Common myeloid progenitor, CD34-positive (primary cell): ENCODE measurements at regions not wholly inside any gene's neighbourhood (a gene's known extent, or its start where the extent isn't known, plus 50 kb on each side); places are given as distances from the start of the nearest gene placed in this dataset.

ENCODE experiments used
- CTCF ChIA-PET: fragments of 350-600 bp; sonication (Branson Sonifier 250); formaldehyde crosslinking; loops from one replicate; lab custom pipeline; 2021; ENCODE audit warnings: antibody characterized with exemption; lab: Charles Lee
- POLR2A ChIA-PET: fragments of 350-600 bp; sonication (Branson Sonifier 250); formaldehyde crosslinking; loops from one replicate; lab custom pipeline; 2021; ENCODE audit warnings: antibody characterized with exemption; lab: Charles Lee
- DNase-seq, 3 donors: peaks; one replicate each; pipeline versions ENCODE4 v3.0.0 to v3.0.0-alpha.2; 2013
- H3K27ac ChIP-seq, 2 experiments: 1 replicate in 1 of 2; 2 replicates in 1 of 2; pipeline ENCODE4 v1.7.0; 2013; ENCODE audit warnings: inconsistent platforms in 2 of 2, low read length in 2 of 2, mild to moderate bottlenecking in 2 of 2, low read depth in 1 of 2, moderate library complexity in 1 of 2; ENCODE audit not compliant: severe bottlenecking in 2 of 2, insufficient read depth in 1 of 2, poor library complexity in 1 of 2
- H3K27me3 ChIP-seq, 5 experiments: replicated peaks in 2 of 5; 1 replicate in 3 of 5; 2 replicates in 2 of 5; pipeline versions ENCODE4 v1.6.1 to v1.7.0; 2013; ENCODE audit warnings: low read length in 4 of 5, mild to moderate bottlenecking in 2 of 5, moderate library complexity in 2 of 5, inconsistent platforms in 1 of 5; ENCODE audit not compliant: insufficient read depth in 5 of 5, control insufficient read depth in 4 of 5
- H3K36me3 ChIP-seq, 4 experiments: 1 replicate in 2 of 4; 2 replicates in 2 of 4; pipeline versions ENCODE4 v1.6.1 to v1.7.0; 2013; ENCODE audit warnings: low read length in 3 of 4, control low read depth in 1 of 4, mild to moderate bottlenecking in 1 of 4; ENCODE audit not compliant: control insufficient read depth in 4 of 4, insufficient read depth in 4 of 4
- H3K4me1 ChIP-seq, 4 experiments: 1 replicate in 3 of 4; 2 replicates in 1 of 4; pipeline versions ENCODE4 v1.6.1 to v1.7.1; 2013; ENCODE audit warnings: low read length in 3 of 4, mild to moderate bottlenecking in 3 of 4, control low read depth in 1 of 4, inconsistent platforms in 1 of 4, moderate library complexity in 1 of 4; ENCODE audit not compliant: control insufficient read depth in 4 of 4, insufficient read depth in 4 of 4; ENCODE audit errors: control extremely low read depth in 1 of 4
- H3K4me3 ChIP-seq, 7 experiments: 1 replicate in 4 of 7; 2 replicates in 3 of 7; pipeline versions ENCODE4 v1.5.1 to v1.7.0; 2013; ENCODE audit warnings: mild to moderate bottlenecking in 7 of 7, low read length in 6 of 7, moderate library complexity in 6 of 7, inconsistent platforms in 2 of 7, low read depth in 2 of 7, control low read depth in 1 of 7; ENCODE audit not compliant: insufficient read depth in 4 of 7, control insufficient read depth in 1 of 7; ENCODE audit errors: extremely low read depth in 1 of 7
- H3K9me3 ChIP-seq, 5 experiments: 1 replicate in 4 of 5; 2 replicates in 1 of 5; pipeline versions ENCODE4 v1.6.1 to v1.7.1; 2013; ENCODE audit warnings: low read length in 4 of 5, mild to moderate bottlenecking in 2 of 5, inconsistent platforms in 1 of 5, low read depth in 1 of 5, moderate library complexity in 1 of 5; ENCODE audit not compliant: control insufficient read depth in 4 of 5, insufficient read depth in 2 of 5; ENCODE audit errors: control extremely low read depth in 1 of 5
- WGBS: methylation state at CpG from one replicate; pipeline ENCODE4 v1.1.5; 2013; ENCODE audit not compliant: insufficient coverage; 5-methylcytosine and 5-hydroxymethylcytosine counted together

- 100% methylated on average over 3 of the region's 3 CpGs for WGBS
- H3K27ac ChIP-seq = no peak overlapping the region
- no peak for DNase-seq
Measured at GRCh38 chr7:46191296-46191695, 270.2 kb upstream of the IGFBP3 start.

GRCh38 chr7:46189255-46189790 is 268.3 kb upstream of the IGFBP3 start:
- WGBS = 83% methylated on average over 2 of the region's 4 CpGs
- no peak for DNase-seq
- POLR2A ChIA-PET = no interaction called here
- Histone ChIP-seq H3K4me1 (no peaks in the 10 kb centered on the region), H3K4me3 (no peak overlapping the region), H3K9me3 (no peaks in the 10 kb centered on the region), H3K27me3 (no peaks in the 10 kb centered on the region), H3K36me3 (no peaks in the 10 kb centered on the region), H3K27ac (no peak overlapping the region)
- CTCF ChIA-PET = no interaction called here

More at GRCh38 chr7:46191296-46191695, 270.2 kb upstream of the IGFBP3 start:
- CTCF ChIA-PET = no interaction called here
- H3K27me3 ChIP-seq = no peaks in the 10 kb centered on the region
- no peaks in the 10 kb centered on the region for H3K4me1 ChIP-seq
- no peaks in the 10 kb centered on the region for H3K36me3 ChIP-seq
- H3K4me3 ChIP-seq = no peak overlapping the region
- H3K9me3 ChIP-seq = peaks cover 0 to 1% (median 0%) of the 10 kb centered on the region in 5 experiments
- POLR2A ChIA-PET = no interaction called here

- no CpG with 5 or more reads among the region's 1 CpG for WGBS
- Histone ChIP-seq H3K4me3 (no peak overlapping the region), H3K27me3 (no peaks in the 10 kb centered on the region), H3K4me1 (no peaks in the 10 kb centered on the region), H3K9me3 (no peaks in the 10 kb centered on the region), H3K27ac (no peak overlapping the region), H3K36me3 (no peaks in the 10 kb centered on the region)
- POLR2A ChIA-PET = no interaction called here
- no peak for DNase-seq
- CTCF ChIA-PET = no interaction called here
Measured at GRCh38 chr7:46186131-46186530, 265.1 kb upstream of the IGFBP3 start.

GRCh38 chr7:46179061-46179610 is 258.1 kb upstream of the IGFBP3 start:
- POLR2A ChIA-PET = no interaction called here
- Histone ChIP-seq H3K4me1 (no peaks in the 10 kb centered on the region), H3K27me3 (no peaks in the 10 kb centered on the region), H3K4me3 (no peak overlapping the region), H3K36me3 (no peaks in the 10 kb centered on the region), H3K27ac (no peak overlapping the region), H3K9me3 (no peaks in the 10 kb centered on the region)
- 86% methylated on average over 2 of the region's 2 CpGs for WGBS
- CTCF ChIA-PET = no interaction called here
- DNase-seq = no peak

- DNase-seq = no peak
Measured at GRCh38 chr7:46178661-46179060, 257.6 kb upstream of the IGFBP3 start.

DNA sequence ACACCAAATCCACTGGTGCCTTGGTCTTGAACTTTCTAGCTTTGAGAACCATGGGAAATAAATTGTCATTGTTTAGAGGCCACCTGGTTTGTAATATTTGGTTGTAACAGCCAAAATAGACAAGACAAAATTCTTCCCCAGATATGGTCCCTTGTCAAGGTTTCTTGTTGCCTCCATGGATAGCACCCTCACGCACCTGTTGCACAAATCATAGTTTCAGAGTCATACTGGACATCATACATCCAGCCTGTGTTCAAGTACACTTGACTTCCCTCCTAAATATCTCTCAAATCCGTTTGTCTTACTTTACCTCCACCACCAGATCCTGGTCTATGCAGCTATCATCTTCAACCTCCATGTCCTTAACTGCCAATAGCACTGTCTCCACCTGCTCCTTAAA is 256.7 kb upstream of the IGFBP3 start:
- Histone ChIP-seq H3K36me3 (no peaks in the 10 kb centered on the region), H3K27ac (no peak overlapping the region), H3K4me3 (no peak overlapping the region), H3K4me1 (no peaks in the 10 kb centered on the region), H3K27me3 (no peaks in the 10 kb centered on the region), H3K9me3 (no peaks in the 10 kb centered on the region)
- WGBS = 100% methylated on average over 2 of the region's 2 CpGs
- no peak for DNase-seq
- POLR2A ChIA-PET = no interaction called here
- CTCF ChIA-PET = no interaction called here

More at GRCh38 chr7:46178661-46179060, 257.6 kb upstream of the IGFBP3 start:
- H3K27me3 ChIP-seq = no peaks in the 10 kb centered on the region
- H3K4me1 ChIP-seq = no peaks in the 10 kb centered on the region
- no peaks in the 10 kb centered on the region for H3K36me3 ChIP-seq
- H3K27ac ChIP-seq = no peak overlapping the region
- CTCF ChIA-PET = no interaction called here
- POLR2A ChIA-PET = no interaction called here
- H3K9me3 ChIP-seq = no peaks in the 10 kb centered on the region
- no peak overlapping the region for H3K4me3 ChIP-seq

- 76% methylated on average over 5 of the region's 5 CpGs for WGBS
- Histone ChIP-seq H3K9me3 (no peaks in the 10 kb centered on the region), H3K36me3 (no peaks in the 10 kb centered on the region), H3K4me3 (no peak overlapping the region), H3K27me3 (no peaks in the 10 kb centered on the region), H3K27ac (no peak overlapping the region), H3K4me1 (no peaks in the 10 kb centered on the region)
- DNase-seq = no peak
- CTCF ChIA-PET = no interaction called here
- POLR2A ChIA-PET = no interaction called here
Measured at GRCh38 chr7:46175221-46175620, 254.1 kb upstream of the IGFBP3 start.
